Ovary (tissue), 7 donors: ENCODE measurements at regions not wholly inside any gene's neighbourhood (a gene's known extent, or its start where the extent isn't known, plus 50 kb on each side); places are given as distances from the start of the nearest gene placed in this dataset.
"Not testable (repeated sequence)": the region's sequence is repeated elsewhere in the genome, so short reads cannot be mapped to it uniquely, and the experiment has no call there.

Experiments used
- DNase-seq, 5 donors: peaks; one replicate each; pipeline ENCODE4 v3.0.0-alpha.2; 2019 to 2020
- H3K27ac ChIP-seq, 2 donors: fragments of 200-600 bp; one replicate each; pipeline versions ENCODE4 v1.5.1 to v1.8.0; 2019 to 2022
- H3K27me3 ChIP-seq: fragments of 200-600 bp; one replicate; pipeline ENCODE4 v1.8.0; 2022
- H3K36me3 ChIP-seq: fragments of 200-600 bp; sonication (generic); one replicate; pipeline ENCODE4 v1.5.1; 2019
- H3K4me1 ChIP-seq: one replicate; pipeline ENCODE4 v1.8.1; 2013; ENCODE audit warnings: mild to moderate bottlenecking, moderate library complexity; ENCODE audit not compliant: insufficient read depth
- H3K4me3 ChIP-seq: fragments of 200-600 bp; sonication (generic); one replicate; pipeline ENCODE4 v1.5.1; 2017
- H3K9me3 ChIP-seq, 2 donors: fragments of 200-600 bp in 1 of 2; sonication (generic) in 1 of 2; one replicate each; pipeline versions ENCODE4 v1.5.1 to v1.8.1; 2013 to 2019; ENCODE audit warnings: mild to moderate bottlenecking in 1 of 2, moderate library complexity in 1 of 2
- EP300 ChIP-seq: sonication (generic); formaldehyde crosslinking; IDR thresholded peaks from one replicate; pipeline ENCODE4 v1.6.1; 2017; ENCODE audit warnings: antibody characterized with exemption
- POLR2A ChIP-seq: fragments of 450-650 bp; IDR thresholded peaks from one replicate; pipeline ENCODE4 v1.6.1; 2017; ENCODE audit warnings: antibody characterized with exemption, mild to moderate bottlenecking, moderate library complexity
- WGBS, 3 donors: extraction: QIAGEN DNeasy Blood & Tissue Kit in 1 of 3; methylation state at CpG; one replicate each; pipeline versions ENCODE4 v1.1.5 to v1.1.7; 2013 to 2017; 5-methylcytosine and 5-hydroxymethylcytosine counted together
- intact Hi-C, 4 donors: fragments of 100-400 bp; cut with DNase I; formaldehyde crosslinking; loops; one replicate each; pipeline versions ENCODE4 v1.11.0 to v1.15.1; 2022 to 2023
- TF ChIP-seq, protein P1 (sequence below), 3 donors: fragments of 450-650 bp in 2 of 3; fragments of 200-600 bp in 1 of 3; IDR thresholded peaks; one replicate each; pipeline versions ENCODE4 v1.5.1 to v1.8.0; 2016 to 2022; ENCODE audit warnings: antibody characterized with exemption in 3 of 3, mild to moderate bottlenecking in 1 of 3
- donor health status: DM: no; HTN: no; CAD: no; lungs with moderate emphysema.
- donor health status: DM: no; HTN: no; CAD: no.
- donor health status: Bipolar disorder and iron deficiency.
- donor health status: DM: no; HTN: no; CAD: no.
- donor health status: DM: yes; HTN: yes; CAD: no.

DNA sequence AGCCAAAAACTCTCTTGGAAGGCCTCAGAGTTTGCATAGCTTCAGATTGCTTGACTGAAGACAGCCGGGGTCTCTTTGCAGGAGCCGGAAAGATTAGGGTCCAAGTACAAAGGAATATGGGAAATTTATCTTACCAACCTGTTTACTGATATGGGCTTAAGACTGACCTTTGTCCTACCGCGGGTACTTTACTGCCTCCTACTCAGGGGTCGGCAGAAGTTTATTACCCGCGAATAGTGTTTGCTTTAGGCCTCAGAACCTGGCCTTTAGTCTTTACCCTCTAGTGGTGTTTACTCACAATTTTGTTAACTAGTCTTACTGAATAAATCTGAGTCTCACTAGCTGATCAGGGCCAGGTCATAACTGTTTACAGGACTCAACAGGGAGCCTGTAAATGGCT is 765.4 kb upstream of the SPRY2 start:
- DNase-seq = no peak
- intact Hi-C loops = no loop called here
- Histone ChIP-seq H3K4me1 (no peaks in the 10 kb centered on the region), H3K9me3 (no peaks in the 10 kb centered on the region), H3K36me3 (no peaks in the 10 kb centered on the region), H3K27ac (no peak overlapping the region), H3K4me3 (no peak overlapping the region), H3K27me3 (no peaks in the 10 kb centered on the region)
- WGBS, 3 donors = 35 to 50% (median 36%) methylated on average over 7 of the region's 7 CpGs
- TF ChIP-seq EP300 = no peak
- no peak for TF ChIP-seq POLR2A
- TF ChIP-seq, protein P1, sequence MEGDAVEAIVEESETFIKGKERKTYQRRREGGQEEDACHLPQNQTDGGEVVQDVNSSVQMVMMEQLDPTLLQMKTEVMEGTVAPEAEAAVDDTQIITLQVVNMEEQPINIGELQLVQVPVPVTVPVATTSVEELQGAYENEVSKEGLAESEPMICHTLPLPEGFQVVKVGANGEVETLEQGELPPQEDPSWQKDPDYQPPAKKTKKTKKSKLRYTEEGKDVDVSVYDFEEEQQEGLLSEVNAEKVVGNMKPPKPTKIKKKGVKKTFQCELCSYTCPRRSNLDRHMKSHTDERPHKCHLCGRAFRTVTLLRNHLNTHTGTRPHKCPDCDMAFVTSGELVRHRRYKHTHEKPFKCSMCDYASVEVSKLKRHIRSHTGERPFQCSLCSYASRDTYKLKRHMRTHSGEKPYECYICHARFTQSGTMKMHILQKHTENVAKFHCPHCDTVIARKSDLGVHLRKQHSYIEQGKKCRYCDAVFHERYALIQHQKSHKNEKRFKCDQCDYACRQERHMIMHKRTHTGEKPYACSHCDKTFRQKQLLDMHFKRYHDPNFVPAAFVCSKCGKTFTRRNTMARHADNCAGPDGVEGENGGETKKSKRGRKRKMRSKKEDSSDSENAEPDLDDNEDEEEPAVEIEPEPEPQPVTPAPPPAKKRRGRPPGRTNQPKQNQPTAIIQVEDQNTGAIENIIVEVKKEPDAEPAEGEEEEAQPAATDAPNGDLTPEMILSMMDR (IDR thresholded peaks at IDR 0.05) = no peak

DNA sequence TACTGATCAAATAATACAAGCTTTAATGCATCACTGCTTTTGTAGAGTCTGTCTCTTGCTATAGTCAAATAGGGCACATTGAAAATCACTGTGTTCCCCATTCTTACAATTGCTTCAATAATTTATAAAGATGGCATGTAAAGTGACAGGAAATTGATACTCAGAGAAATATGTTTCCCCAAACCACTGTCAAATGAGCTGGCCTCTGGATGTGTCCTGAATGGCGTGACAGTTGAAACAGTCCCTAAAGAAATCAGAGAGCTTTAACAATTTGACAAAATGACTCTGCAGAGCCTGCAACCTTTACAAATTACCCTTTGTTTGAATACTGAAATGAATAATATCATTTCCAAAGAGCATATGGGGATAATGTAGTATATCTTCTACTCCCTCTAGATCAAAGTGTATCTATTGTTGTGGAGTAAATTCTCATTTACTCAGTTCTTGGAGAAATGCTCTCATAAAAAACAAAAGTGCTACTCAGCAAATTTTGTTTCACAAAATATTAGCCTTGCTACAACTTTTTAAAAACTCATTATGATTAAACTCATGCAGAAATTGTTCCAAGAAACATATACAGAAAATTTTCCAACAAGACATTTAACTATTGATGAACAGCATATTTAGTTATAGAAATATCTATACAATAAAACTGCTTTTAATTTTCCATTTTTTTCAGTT is 763.2 kb upstream of the SPRY2 start:
- H3K4me1 ChIP-seq = no peaks in the 10 kb centered on the region
- no peaks in the 10 kb centered on the region for H3K27me3 ChIP-seq
- WGBS, 3 donors = 70 to 86% (median 73%) methylated on average over 1 of the region's 1 CpG
- intact Hi-C loops = no loop called here
- DNase-seq = no peak
- no peak overlapping the region for H3K27ac ChIP-seq
- H3K36me3 ChIP-seq = no peaks in the 10 kb centered on the region
- no peak overlapping the region for H3K4me3 ChIP-seq
- no peaks in the 10 kb centered on the region for H3K9me3 ChIP-seq
- TF ChIP-seq, protein P1 (IDR thresholded peaks at IDR 0.05) = no peak
- no peak for TF ChIP-seq EP300

DNA sequence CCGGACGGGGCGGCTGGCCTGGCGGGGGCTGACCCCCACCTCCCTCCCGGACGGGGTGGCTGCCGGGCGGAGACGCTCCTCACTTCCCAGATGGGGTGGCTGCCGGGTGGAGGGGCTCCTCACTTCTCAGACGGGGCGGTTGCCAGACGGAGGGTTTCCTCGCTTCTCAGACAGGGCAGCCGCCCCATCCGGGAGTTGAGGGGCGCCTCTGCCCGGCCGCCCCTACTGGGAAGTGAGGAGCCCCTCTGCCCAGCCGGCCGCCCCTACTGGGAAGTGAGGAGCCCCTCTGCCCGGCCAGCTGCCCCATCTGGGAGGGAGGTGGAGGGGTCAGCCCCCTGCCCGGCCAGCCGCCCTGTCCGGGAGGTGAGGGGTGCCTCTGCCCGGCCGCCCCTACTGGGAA is 761.1 kb upstream of the SPRY2 start:
- H3K4me1 ChIP-seq, H3K4me3 ChIP-seq, intact Hi-C loops, H3K27ac ChIP-seq, DNase-seq, H3K9me3 ChIP-seq, H3K27me3 ChIP-seq, H3K36me3 ChIP-seq: not testable (repeated sequence)
- WGBS, 3 donors = 93% methylated on average over 13 to 27 of the region's 27 CpGs

DNA sequence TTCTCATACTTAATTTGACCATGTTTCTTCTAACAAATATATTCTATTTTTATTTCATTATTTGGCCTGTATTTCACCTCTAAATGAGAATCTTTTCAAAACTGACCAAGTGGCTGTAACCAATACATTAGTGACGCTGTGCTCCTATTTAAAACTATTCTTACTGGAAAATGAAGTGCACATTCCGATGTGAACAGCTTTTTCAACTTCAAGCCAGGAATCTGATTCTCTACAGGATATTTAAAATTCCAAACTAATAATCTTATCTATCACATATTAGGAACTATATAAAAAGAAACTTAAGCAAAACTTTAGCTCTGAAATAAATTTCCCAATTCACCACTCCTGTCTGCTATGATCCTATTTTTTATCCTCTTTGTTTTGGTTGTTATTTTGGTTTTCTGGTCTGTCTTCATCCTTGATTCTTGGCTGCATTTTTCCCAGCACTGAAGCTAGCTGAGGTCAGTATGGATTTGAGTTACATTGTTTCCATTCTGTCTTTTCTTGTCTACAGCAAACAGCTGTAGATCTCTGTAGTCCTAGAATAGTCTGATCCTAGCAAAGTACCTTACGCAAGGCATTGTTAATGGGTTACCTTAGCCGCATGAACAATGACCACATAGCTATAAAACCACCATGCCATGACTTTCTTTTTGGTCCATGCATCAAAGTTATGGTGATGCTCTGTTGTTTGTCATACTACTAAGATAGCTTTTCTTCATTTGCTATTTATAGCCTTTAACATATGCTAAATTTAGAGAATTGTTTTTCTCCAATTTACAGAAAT is 748.6 kb upstream of the SPRY2 start:
- Histone ChIP-seq H3K27ac (no peak overlapping the region), H3K36me3 (no peaks in the 10 kb centered on the region), H3K4me1 (no peaks in the 10 kb centered on the region), H3K9me3 (no peaks in the 10 kb centered on the region), H3K4me3 (no peak overlapping the region), H3K27me3 (no peaks in the 10 kb centered on the region)
- intact Hi-C loops = no loop called here
- TF ChIP-seq, protein P1 (IDR thresholded peaks at IDR 0.05) = no peak
- TF ChIP-seq EP300 (no peak), POLR2A (no peak)
- no peak for DNase-seq
- whole genome bisulfite sequencing, 3 donors = 36 to 47% (median 41%) methylated on average over 4 of the region's 4 CpGs

DNA sequence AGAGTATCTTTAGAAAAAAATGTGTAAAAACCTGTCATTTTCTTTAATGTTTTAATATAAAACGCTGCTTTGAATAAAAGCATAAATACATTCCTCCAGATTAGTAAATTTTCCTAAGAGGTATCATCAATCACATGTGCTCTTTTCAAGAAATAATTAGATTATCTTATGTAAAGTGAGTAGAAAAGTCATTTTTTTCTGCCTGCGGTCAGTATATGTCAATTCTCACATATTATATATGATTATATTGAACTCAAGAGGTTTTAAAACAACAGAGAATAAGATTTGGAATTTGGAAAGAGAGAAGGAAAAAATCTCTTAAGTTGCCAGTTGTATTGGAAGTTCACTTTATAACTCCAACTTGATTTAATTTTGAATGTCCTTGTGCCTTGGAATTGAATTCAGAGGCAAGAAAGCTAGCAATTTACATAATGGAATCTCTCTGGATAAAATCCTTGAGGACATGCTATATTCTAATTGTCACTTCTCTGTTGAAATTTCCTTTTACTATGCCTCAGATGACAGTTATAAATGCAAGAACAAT is 740.1 kb upstream of the SPRY2 start:
- Histone ChIP-seq H3K27ac (no peak overlapping the region), H3K9me3 (no peaks in the 10 kb centered on the region), H3K4me3 (no peak overlapping the region), H3K27me3 (no peaks in the 10 kb centered on the region), H3K4me1 (no peaks in the 10 kb centered on the region), H3K36me3 (no peaks in the 10 kb centered on the region)
- intact Hi-C loops = no loop called here
- no peak for DNase-seq
- WGBS, 3 donors = 41 to 50% (median 45%) methylated on average over 2 of the region's 2 CpGs
- TF ChIP-seq, protein P1 (IDR thresholded peaks at IDR 0.05) = no peak
- TF ChIP-seq EP300 (no peak), POLR2A (no peak)
